NCI-H510A (cell line): ENCODE measurements at regions not wholly inside any gene's neighbourhood (a gene's known extent, or its start where the extent isn't known, plus 50 kb on each side); places are given as distances from the start of the nearest gene placed in this dataset.

Experiments used
- DNase-seq: peaks from one replicate; lab custom pipeline; 2025; lab: John Stamatoyannopoulos, UW

GRCh38 chr22:48171271-48171691, 1408.8 kb downstream of the TBC1D22A start:
- DNase-seq: no peak

GRCh38 chr22:48169227-48169626, 1406.8 kb downstream of the TBC1D22A start:
- no peak for DNase-seq

DNA sequence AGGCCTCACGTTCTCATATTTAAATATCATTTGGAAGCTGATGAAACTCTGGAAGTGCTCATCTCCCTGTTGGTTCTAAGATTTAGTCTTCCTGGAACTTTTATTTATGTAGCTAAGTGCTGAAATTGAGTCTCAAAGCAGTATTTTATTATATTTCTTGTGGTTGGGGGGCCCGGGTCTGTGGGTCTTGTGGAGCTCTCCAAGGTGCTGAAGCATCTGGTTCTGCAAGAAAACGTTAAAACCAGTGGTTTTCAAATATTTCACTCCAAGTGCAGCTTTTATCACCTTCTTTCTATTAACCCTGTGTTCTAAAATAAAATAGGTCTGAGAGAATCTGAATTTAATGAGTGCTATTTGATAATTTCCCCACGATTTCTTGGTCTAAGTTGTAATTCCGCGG, 1404.8 kb downstream of the TBC1D22A start:
- no peak for DNase-seq

- DNase-seq: no peak
Measured at GRCh38 chr22:48161298-48161697, 1398.8 kb downstream of the TBC1D22A start.

- DNase-seq: no peak
Measured at GRCh38 chr22:48157676-48158075, 1395.2 kb downstream of the TBC1D22A start.

- DNase-seq: no peak
Measured at GRCh38 chr22:48156603-48157355, 1394.3 kb downstream of the TBC1D22A start.

- no peak for DNase-seq
Measured at GRCh38 chr22:48155446-48155845, 1393.0 kb downstream of the TBC1D22A start.

GRCh38 chr22:48154943-48155240, 1392.4 kb downstream of the TBC1D22A start:
- no peak for DNase-seq

DNA sequence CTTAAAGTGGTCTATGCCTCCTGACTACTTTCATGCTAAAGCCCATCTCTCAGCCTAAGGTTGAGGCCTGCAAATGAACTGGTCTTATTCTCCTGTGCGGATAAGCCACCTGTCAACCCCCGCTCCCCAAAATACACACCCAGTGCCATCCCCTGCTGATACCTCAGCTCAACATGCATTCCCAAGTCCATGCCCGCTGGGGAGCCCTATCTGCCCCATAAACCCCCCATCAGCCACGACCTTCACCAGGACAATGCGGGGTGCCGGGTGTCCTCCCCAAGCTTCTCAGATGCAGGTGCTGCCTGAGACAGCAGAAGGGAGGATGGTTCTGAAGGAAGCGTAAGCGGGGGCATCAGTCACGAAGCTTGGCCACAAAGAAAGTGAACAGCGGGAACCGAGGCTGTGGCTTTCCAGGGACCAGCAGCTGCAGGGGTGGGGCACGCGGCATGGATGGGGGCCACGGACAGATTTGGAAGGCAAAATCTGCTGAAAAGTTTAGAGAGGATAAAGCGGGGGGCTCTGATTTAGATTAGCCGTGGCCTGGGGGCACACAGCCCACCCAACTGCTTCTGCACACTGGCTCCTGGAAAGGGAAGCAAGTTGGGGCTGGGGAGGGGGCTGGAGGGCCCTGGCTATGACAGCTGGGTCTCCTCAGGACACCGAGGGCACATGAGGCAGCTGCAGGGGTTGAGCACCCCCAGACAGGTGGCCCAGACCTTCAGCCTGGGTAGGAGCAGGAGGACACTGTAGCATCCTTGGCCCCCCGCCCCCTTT, 1391.9 kb downstream of the TBC1D22A start:
- no peak for DNase-seq

GRCh38 chr22:48153726-48154125, 1391.3 kb downstream of the TBC1D22A start:
- DNase-seq: peak; percentile 38

DNA sequence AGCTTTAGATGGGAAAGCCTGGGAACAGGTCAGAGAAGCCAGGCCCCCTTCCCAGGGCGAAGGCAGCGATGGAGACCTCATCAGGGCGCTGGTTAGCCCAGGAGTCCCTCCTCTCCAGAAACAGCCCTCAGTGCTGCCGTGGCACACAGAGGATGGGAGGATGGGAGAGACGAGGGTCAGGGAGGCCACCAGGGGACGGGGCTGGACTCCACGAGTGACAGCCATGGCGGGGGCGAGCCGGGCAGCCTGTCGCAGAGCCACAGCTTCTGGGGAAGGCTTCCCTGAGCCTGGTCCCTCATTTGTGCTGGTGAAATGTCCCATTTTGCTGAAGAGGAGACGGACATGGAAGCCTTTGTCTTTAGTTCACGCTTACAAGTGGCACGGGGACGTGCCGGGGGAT, 1390.5 kb downstream of the TBC1D22A start:
- DNase-seq: no peak

- no peak for DNase-seq
Measured at GRCh38 chr22:48152164-48152775, 1389.8 kb downstream of the TBC1D22A start.

GRCh38 chr22:48151641-48152040, 1389.2 kb downstream of the TBC1D22A start:
- DNase-seq: no peak

DNA sequence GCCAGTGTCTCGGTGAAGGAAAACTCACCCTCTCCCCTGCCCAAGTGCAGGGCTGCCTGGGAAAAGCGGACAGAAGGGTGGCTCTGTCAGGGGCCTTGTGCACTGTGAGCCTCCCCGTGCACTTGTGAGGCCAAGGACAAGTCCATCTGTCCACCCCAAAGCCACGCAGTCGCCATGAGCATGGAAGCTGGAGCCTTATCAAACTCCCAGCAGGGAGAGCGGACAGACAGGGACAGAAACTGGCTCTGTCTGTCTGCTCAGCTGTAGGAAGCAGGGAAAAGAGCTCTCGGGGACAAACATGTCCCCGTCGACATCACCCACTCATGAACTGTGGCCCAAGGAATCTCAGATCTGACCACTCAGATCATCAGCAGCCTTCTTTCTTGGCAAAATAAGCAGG, 1385.4 kb downstream of the TBC1D22A start:
- DNase-seq: no peak

DNA sequence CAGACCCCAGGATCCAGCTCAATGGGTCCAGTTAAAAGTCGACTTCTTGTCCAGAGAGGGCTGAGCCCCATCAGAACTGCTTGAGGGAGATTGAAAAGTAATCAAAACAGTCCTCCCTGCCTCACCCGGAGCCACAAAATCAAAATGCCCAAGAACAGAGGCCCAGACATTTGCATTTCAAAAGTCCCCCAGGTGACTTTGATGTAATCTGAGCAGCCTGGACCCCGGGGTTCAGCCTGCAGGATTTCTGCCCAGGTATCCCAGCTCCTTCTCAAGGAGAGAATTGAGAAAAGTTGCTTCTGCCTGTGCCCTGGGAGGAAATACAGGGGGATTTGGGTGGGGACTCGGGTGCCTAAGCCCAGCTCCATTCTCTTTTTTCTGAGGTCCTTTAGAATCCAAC, 1385.0 kb downstream of the TBC1D22A start:
- DNase-seq: no peak

- no peak for DNase-seq
Measured at GRCh38 chr22:48146426-48146825, 1384.0 kb downstream of the TBC1D22A start.

DNA sequence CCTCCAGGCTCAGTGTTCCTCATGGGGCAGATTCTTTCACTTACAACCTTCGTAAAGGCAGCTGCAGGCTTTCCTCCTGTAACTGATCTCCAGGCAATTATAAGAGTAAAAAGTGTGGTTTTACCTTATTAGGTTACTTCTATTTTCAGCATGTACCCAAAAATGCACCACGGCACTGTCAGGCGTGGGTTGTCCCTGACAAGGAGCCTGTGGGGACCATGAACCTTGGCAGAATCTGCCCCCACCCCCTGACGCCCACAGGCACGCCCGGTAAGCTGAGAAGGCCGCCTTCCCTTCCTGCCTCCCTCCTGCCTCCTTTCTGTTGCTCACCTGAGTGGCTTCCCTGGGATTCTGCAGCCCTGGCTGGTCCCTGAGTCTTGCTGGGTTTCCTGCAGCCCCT, 1383.3 kb downstream of the TBC1D22A start:
- DNase-seq: no peak

- no peak for DNase-seq
Measured at GRCh38 chr22:48144318-48144717, 1381.9 kb downstream of the TBC1D22A start.

GRCh38 chr22:48143856-48144255, 1381.4 kb downstream of the TBC1D22A start:
- DNase-seq: no peak

GRCh38 chr22:48142388-48142787, 1379.9 kb downstream of the TBC1D22A start:
- no peak for DNase-seq

DNA sequence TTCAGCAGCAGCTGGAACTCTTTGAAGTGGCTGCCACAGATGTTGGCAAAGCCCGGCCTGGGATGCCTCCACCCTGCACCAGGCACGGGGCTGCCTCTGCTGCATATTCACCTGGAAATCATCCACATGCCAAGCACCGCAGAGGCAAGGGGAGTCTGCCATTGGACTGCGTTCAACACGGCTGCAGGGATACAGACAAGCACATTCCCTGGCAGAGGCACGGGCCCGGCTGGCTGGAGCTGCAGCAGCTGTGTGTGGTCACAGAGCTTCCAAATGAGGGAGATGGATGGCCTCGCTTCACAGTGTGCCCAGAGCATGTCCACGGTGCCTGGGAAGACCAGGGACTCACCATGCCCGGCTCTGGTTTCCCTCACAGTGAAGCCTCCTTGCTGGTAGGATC, 1378.9 kb downstream of the TBC1D22A start:
- no peak for DNase-seq

- no peak for DNase-seq
Measured at GRCh38 chr22:48140261-48140813, 1377.9 kb downstream of the TBC1D22A start.

DNA sequence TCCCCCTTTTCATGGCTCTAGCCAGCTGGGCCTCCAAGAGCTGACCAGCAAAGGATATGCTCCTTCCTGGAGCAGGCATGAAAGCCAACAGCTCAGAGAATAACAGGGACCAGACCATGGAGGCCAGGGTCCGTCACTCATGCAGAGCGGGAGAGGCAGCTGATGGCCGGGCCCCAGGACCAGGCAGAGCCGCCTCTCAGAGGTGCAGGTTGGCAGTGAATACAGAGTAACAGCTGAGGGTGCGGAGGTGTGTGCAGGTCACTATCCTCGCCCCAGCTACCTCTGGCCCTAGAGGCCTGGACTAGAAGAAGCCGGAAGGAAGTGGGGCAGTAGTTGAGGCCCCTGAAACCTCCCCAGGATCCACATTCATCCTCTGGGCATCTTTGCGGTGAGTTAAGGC, 1377.3 kb downstream of the TBC1D22A start:
- DNase-seq: no peak
